ENCODE measurements at regions not wholly inside any gene's neighbourhood (a gene's known extent, or its start where the extent isn't known, plus 50 kb on each side); places are given as distances from the start of the nearest gene placed in this dataset.

DNA sequence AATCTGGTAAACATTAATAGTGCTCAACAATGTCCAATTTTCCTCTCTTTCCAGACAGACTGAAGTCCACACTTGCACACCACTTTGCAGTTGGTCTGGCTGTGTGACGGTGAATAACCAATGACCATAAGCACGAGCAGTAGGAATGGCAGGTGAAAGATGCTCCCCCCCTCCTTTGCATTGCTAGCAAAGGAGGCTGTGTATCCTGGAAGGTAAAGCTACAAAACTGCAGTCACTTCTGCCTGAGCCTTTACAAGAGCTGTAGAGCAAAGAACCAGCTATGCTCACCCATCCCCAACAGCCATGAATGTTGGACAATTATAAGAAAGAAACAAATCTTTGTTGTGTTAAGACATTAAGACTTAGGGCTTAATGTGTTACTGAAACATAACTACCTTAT lies 178.0 kb downstream of the IPMK start:
- Mint-ChIP-seq H3K27ac (ENCODE audit: unreplicated experiment) (no peak overlapping the region), H3K4me3 (ENCODE audit: unreplicated experiment) (no peak overlapping the region), H3K36me3 (ENCODE audit: insufficient read depth, unreplicated experiment) (no peaks in the 10 kb centered on the region), H3K4me1 (ENCODE audit: low read depth, unreplicated experiment) (no peaks in the 10 kb centered on the region), H3K27me3 (ENCODE audit: insufficient read depth, unreplicated experiment) (peaks cover 10% of the 10 kb centered on the region), H3K9me3 (ENCODE audit: unreplicated experiment) (no peaks in the 10 kb centered on the region)
- ChIA-PET POLR2A (no interaction called here), CTCF (no interaction called here)
- DNase-seq = no peak
- intact Hi-C loops (cut with micrococcal nuclease; ENCODE audit: unreplicated experiment) = no loop called here
- H3K9me3 ChIP-seq = no peaks in the 10 kb centered on the region
- no peaks in the 10 kb centered on the region for H3K36me3 ChIP-seq (ENCODE audit: control insufficient read depth, insufficient read depth, low read length)
- H3K27me3 ChIP-seq (replicated peaks; ENCODE audit: control insufficient read depth, insufficient read depth, low read length) = no peaks in the 10 kb centered on the region
- BruUV-seq (replicated peaks) = no TSS peak
- H3K4me3 ChIP-seq (ENCODE audit: low read depth, low read length) = no peak overlapping the region
- TF ChIP-seq, protein P1, sequence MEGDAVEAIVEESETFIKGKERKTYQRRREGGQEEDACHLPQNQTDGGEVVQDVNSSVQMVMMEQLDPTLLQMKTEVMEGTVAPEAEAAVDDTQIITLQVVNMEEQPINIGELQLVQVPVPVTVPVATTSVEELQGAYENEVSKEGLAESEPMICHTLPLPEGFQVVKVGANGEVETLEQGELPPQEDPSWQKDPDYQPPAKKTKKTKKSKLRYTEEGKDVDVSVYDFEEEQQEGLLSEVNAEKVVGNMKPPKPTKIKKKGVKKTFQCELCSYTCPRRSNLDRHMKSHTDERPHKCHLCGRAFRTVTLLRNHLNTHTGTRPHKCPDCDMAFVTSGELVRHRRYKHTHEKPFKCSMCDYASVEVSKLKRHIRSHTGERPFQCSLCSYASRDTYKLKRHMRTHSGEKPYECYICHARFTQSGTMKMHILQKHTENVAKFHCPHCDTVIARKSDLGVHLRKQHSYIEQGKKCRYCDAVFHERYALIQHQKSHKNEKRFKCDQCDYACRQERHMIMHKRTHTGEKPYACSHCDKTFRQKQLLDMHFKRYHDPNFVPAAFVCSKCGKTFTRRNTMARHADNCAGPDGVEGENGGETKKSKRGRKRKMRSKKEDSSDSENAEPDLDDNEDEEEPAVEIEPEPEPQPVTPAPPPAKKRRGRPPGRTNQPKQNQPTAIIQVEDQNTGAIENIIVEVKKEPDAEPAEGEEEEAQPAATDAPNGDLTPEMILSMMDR (IDR thresholded peaks at IDR 0.05; ENCODE audit: insufficient read depth in 1 of 2, low read depth in 1 of 2, low read length in 1 of 2, severe bottlenecking in 1 of 2, unreplicated experiment in 1 of 2) = no peak
- no peaks in the 10 kb centered on the region for H3K4me1 ChIP-seq

DNA sequence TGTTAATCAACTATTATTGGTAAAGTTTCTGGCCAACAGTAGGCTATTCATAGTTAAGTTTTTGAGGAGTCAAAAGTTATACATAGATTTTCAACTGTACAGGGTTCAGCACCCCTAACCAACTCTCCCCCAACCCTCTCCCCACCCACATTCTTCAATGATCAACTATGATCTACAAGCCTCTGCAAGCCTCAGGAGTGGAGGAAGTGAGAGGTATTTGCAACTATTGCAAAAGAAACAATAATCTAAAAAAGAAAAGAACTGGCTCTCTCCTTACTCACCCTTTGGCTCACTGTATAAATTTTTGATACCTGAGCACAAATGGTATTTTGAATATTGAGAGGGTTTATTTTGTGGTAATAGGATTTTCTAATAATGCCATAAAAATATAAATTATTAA lies 179.8 kb downstream of the IPMK start:
- H3K9me3 Mint-ChIP-seq (ENCODE audit: unreplicated experiment) = no peaks in the 10 kb centered on the region
- BruUV-seq (replicated peaks) = no TSS peak
- H3K27me3 Mint-ChIP-seq (ENCODE audit: insufficient read depth, unreplicated experiment) = peaks cover 14% of the 10 kb centered on the region
- no peak overlapping the region for H3K27ac Mint-ChIP-seq (ENCODE audit: unreplicated experiment)
- ChIA-PET POLR2A (no interaction called here), CTCF (no interaction called here)
- no peaks in the 10 kb centered on the region for H3K36me3 Mint-ChIP-seq (ENCODE audit: insufficient read depth, unreplicated experiment)
- no peaks in the 10 kb centered on the region for H3K9me3 ChIP-seq
- H3K36me3 ChIP-seq (ENCODE audit: control insufficient read depth, insufficient read depth, low read length) = no peaks in the 10 kb centered on the region
- H3K4me1 ChIP-seq = no peaks in the 10 kb centered on the region
- DNase-seq = no peak
- intact Hi-C loops (cut with micrococcal nuclease; ENCODE audit: unreplicated experiment) = no loop called here
- H3K4me3 ChIP-seq (ENCODE audit: low read depth, low read length) = no peak overlapping the region
- no peak overlapping the region for H3K4me3 Mint-ChIP-seq (ENCODE audit: unreplicated experiment)
- H3K4me1 Mint-ChIP-seq (ENCODE audit: low read depth, unreplicated experiment) = no peaks in the 10 kb centered on the region
- TF ChIP-seq, protein P1 (IDR thresholded peaks at IDR 0.05; ENCODE audit: insufficient read depth in 1 of 2, low read depth in 1 of 2, low read length in 1 of 2, severe bottlenecking in 1 of 2, unreplicated experiment in 1 of 2) = no peak
- H3K27me3 ChIP-seq (replicated peaks; ENCODE audit: control insufficient read depth, insufficient read depth, low read length) = no peaks in the 10 kb centered on the region

DNA sequence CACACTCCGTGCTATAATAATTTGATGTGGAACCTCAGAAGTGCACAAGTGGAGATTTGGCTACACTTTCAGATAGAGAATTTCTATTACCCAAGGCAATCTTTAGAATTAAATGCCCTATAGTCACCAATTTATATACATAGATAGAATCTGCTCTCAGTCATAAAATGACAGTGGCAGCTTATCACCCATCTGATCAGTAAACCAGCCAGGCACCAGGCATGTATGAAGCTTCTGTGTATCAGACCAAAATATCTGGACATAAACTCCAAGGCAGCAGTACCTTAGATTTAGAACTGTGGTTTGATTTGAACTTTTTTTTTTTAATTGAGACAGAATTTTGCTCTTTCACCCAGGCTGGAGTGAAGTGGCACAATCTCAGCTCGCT lies 180.9 kb downstream of the IPMK start:
- Mint-ChIP-seq H3K27ac (ENCODE audit: unreplicated experiment) (no peak overlapping the region), H3K9me3 (ENCODE audit: unreplicated experiment) (no peaks in the 10 kb centered on the region), H3K4me1 (ENCODE audit: low read depth, unreplicated experiment) (no peaks in the 10 kb centered on the region), H3K36me3 (ENCODE audit: insufficient read depth, unreplicated experiment) (no peaks in the 10 kb centered on the region), H3K4me3 (ENCODE audit: unreplicated experiment) (no peak overlapping the region), H3K27me3 (ENCODE audit: insufficient read depth, unreplicated experiment) (peaks cover 14% of the 10 kb centered on the region)
- Histone ChIP-seq H3K4me3 (ENCODE audit: low read depth, low read length) (no peak overlapping the region), H3K36me3 (ENCODE audit: control insufficient read depth, insufficient read depth, low read length) (no peaks in the 10 kb centered on the region), H3K27me3 (replicated peaks; ENCODE audit: control insufficient read depth, insufficient read depth, low read length) (no peaks in the 10 kb centered on the region), H3K9me3 (no peaks in the 10 kb centered on the region), H3K4me1 (no peaks in the 10 kb centered on the region)
- no TSS peak for BruUV-seq (replicated peaks)
- TF ChIP-seq, protein P1 (IDR thresholded peaks at IDR 0.05; ENCODE audit: insufficient read depth in 1 of 2, low read depth in 1 of 2, low read length in 1 of 2, severe bottlenecking in 1 of 2, unreplicated experiment in 1 of 2) = no peak
- CTCF ChIA-PET = no interaction called here
- intact Hi-C loops (cut with micrococcal nuclease; ENCODE audit: unreplicated experiment) = no loop called here
- DNase-seq = no peak
- POLR2A ChIA-PET = no interaction called here

Data from Caco-2 (cell line).